ENCODE measurements at regions not wholly inside any gene's neighbourhood (a gene's known extent, or its start where the extent isn't known, plus 50 kb on each side); places are given as distances from the start of the nearest gene placed in this dataset.
"Not testable (repeated sequence)": the region's sequence is repeated elsewhere in the genome, so short reads cannot be mapped to it uniquely, and the experiment has no call there.

DNA sequence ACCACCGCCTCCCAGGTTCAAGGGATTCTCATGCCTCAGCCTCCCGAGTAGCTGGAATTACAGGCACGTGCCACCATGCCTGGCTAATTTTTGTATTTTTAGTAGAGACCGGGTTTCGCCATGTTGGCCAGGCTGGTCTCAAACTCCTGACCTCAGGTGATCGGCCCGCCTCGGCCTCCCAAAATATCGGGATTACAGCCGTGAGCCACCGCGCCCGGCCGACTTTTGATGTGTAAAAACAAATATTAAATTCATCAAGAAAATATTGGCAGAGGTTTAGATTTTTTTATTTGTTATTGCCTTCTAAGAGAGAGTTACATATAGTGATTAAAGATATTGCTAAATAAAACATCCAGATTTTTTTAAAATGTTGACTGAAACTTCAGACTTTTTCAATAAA is 390.8 kb upstream of the SLC10A2 start:
- H3K4me1 Mint-ChIP-seq; POLR2A ChIA-PET; H3K36me3 Mint-ChIP-seq (ENCODE audit: low read depth); H3K27me3 Mint-ChIP-seq; CTCF ChIA-PET; DNase-seq; H3K9me3 Mint-ChIP-seq; H3K27ac Mint-ChIP-seq; H3K4me3 Mint-ChIP-seq: not testable (repeated sequence)

DNA sequence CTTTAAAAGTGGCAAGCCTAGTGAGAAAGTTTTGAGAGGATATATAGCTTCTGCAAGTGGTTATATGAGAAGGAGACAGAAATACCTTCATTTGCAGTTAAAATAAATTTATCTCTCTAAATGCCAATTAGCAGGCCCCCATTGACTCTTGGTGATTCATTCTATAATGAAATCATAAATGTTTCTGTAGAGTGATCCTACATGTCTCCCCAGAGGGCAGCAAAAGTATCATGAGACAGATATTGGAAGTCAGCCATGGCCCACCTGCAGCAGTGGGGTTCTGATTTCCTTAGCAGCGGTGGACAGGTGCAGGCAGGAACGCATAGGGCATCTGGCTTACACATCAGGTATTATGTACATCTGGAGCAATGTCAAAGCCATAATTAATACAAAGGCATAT is 385.4 kb upstream of the SLC10A2 start:
- Mint-ChIP-seq H3K27me3 (no peaks in the 10 kb centered on the region), H3K27ac (no peak overlapping the region), H3K9me3 (peaks cover 3% of the 10 kb centered on the region)

GRCh38 chr13:103443604-103444003 is 377.4 kb upstream of the SLC10A2 start:
- CTCF ChIA-PET, result no interaction called here
- POLR2A ChIA-PET, result no interaction called here
- DNase-seq, result no peak

More for the DNA sequence above, 385.4 kb upstream of the SLC10A2 start:
- ChIA-PET POLR2A (no interaction called here), CTCF (no interaction called here)
- DNase-seq, result no peak
- Mint-ChIP-seq H3K4me1 (no peaks in the 10 kb centered on the region), H3K4me3 (no peak overlapping the region), H3K36me3 (ENCODE audit: low read depth) (no peaks in the 10 kb centered on the region)

GRCh38 chr13:103437651-103438050 is 371.4 kb upstream of the SLC10A2 start:
- Mint-ChIP-seq H3K9me3 (peaks cover 3% of the 10 kb centered on the region), H3K27me3 (no peaks in the 10 kb centered on the region), H3K4me3 (no peak overlapping the region), H3K27ac (no peak overlapping the region), H3K36me3 (ENCODE audit: low read depth) (no peaks in the 10 kb centered on the region), H3K4me1 (no peaks in the 10 kb centered on the region)
- no peak for DNase-seq
- CTCF ChIA-PET, result no interaction called here
- POLR2A ChIA-PET, result no interaction called here

More at GRCh38 chr13:103443604-103444003, 377.4 kb upstream of the SLC10A2 start:
- no peak overlapping the region for H3K4me3 Mint-ChIP-seq
- H3K27ac Mint-ChIP-seq, result no peak overlapping the region
- H3K9me3 Mint-ChIP-seq, result peaks cover 13% of the 10 kb centered on the region
- no peaks in the 10 kb centered on the region for H3K36me3 Mint-ChIP-seq (ENCODE audit: low read depth)
- H3K27me3 Mint-ChIP-seq, result no peaks in the 10 kb centered on the region
- H3K4me1 Mint-ChIP-seq, result no peaks in the 10 kb centered on the region

DNA sequence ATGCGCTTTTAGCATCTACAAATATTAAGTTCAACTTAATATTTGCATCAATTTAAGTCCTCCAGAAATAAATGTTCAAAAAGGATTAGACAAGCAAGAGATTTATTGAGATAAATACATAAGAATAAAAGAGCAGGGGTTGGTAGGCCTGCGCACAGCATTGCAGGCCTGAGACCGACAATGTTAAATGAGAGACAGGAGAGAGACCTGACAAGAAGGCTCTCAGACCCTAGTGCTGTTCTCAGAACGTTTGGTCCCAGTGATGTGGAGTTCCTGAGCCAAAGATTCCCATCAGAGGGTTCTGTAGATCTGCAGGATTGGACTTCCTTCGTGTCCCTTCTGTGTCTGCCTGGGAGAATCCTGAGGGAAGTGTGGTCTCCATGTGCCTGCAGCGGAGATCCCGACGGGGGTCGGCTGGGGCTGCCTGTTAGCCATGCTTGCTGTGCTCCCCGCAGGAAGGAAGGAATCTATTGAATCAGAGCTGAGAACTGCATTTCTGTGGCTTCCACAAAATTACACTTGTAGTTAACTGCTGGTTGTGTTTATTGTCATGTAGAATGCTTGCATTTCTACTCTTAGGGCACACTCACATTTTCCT is 369.9 kb upstream of the SLC10A2 start:
- H3K4me3 Mint-ChIP-seq, result no peak overlapping the region
- H3K27ac Mint-ChIP-seq, result no peak overlapping the region
- no peaks in the 10 kb centered on the region for H3K4me1 Mint-ChIP-seq
- ChIA-PET POLR2A (no interaction called here), CTCF (no interaction called here)
- no peaks in the 10 kb centered on the region for H3K36me3 Mint-ChIP-seq (ENCODE audit: low read depth)
- peaks cover 3% of the 10 kb centered on the region for H3K9me3 Mint-ChIP-seq
- no peaks in the 10 kb centered on the region for H3K27me3 Mint-ChIP-seq
- DNase-seq, result no peak

DNA sequence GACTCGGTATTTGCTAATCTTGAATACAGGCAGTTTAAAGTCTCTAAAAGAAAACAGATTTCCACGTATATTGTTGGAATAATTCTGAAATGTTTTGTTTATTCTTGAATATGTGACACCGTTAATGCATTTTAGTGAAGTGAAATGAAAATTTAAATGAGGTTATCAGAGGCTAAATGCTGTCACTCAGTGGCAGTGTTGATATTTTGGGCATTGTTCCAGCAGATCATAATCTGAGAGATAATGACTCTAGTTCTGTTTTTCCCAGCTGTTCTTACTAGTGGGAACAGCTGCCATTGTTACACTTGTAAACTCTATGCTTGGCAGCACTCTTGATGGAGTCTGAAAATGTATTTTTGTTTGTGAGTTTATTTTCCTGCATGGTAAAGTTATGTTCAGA is 365.6 kb upstream of the SLC10A2 start:
- no peaks in the 10 kb centered on the region for H3K36me3 Mint-ChIP-seq (ENCODE audit: low read depth)
- ChIA-PET POLR2A (no interaction called here), CTCF (no interaction called here)
- no peak overlapping the region for H3K4me3 Mint-ChIP-seq
- H3K27ac Mint-ChIP-seq, result no peak overlapping the region
- DNase-seq, result no peak
- no peaks in the 10 kb centered on the region for H3K9me3 Mint-ChIP-seq
- no peaks in the 10 kb centered on the region for H3K27me3 Mint-ChIP-seq
- no peaks in the 10 kb centered on the region for H3K4me1 Mint-ChIP-seq

- Mint-ChIP-seq H3K36me3 (ENCODE audit: low read depth) (no peaks in the 10 kb centered on the region), H3K4me1 (no peaks in the 10 kb centered on the region), H3K27ac (no peak overlapping the region), H3K9me3 (no peaks in the 10 kb centered on the region), H3K4me3 (no peak overlapping the region), H3K27me3 (no peaks in the 10 kb centered on the region)
- POLR2A ChIA-PET, result no interaction called here
- CTCF ChIA-PET, result no interaction called here
- no peak for DNase-seq
Measured at GRCh38 chr13:103430368-103430767, 364.2 kb upstream of the SLC10A2 start.

GRCh38 chr13:103410002-103410401 is 343.8 kb upstream of the SLC10A2 start:
- Mint-ChIP-seq H3K27me3 (no peaks in the 10 kb centered on the region), H3K27ac (no peak overlapping the region), H3K4me3 (no peak overlapping the region), H3K9me3 (no peaks in the 10 kb centered on the region), H3K4me1 (no peaks in the 10 kb centered on the region), H3K36me3 (ENCODE audit: low read depth) (no peaks in the 10 kb centered on the region)
- DNase-seq, result no peak
- CTCF ChIA-PET, result no interaction called here
- POLR2A ChIA-PET, result no interaction called here

DNA sequence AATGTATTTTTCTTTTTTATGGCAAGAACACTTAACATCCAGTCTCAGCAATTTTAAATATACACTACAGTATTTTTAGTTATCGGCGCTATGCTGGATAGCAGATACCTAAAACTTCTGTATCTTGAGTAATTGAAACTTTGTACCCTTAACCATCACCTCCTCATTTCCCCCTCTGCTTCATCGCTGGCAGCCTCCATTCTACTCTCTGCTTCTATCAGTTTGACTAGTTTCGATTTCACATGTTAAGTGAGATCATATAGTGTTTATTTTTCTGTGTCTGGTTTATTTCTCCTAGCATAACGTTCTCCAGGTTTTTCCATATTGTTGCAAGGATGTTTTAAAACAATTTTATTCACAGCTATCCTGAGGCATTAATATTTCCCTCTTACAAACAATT is 340.8 kb upstream of the SLC10A2 start:
- Mint-ChIP-seq H3K9me3 (peaks cover 2% of the 10 kb centered on the region), H3K27me3 (no peaks in the 10 kb centered on the region), H3K36me3 (ENCODE audit: low read depth) (no peaks in the 10 kb centered on the region), H3K4me3 (no peak overlapping the region), H3K4me1 (no peaks in the 10 kb centered on the region), H3K27ac (no peak overlapping the region)
- POLR2A ChIA-PET, result no interaction called here
- DNase-seq, result no peak
- CTCF ChIA-PET, result no interaction called here

DNA sequence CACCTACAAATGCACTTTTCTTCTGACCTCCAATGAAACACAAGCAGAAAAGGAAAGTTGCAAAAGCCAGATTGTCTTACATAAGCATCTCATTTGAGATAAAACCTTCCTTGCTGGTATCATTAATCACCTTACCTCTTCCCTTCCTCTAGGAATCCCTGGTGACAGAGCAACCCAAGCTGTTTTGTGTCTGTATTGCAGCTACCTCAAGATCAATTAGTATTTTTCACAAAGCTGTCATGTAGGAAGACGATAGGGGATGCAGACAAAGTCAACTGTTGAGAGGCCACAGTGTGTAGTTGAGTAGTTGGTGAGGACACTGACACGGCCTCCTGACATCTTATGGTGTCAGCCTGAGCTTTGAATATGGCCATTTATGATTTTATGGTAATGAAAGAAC is 339.1 kb upstream of the SLC10A2 start:
- H3K36me3 Mint-ChIP-seq (ENCODE audit: low read depth), result no peaks in the 10 kb centered on the region
- no peaks in the 10 kb centered on the region for H3K27me3 Mint-ChIP-seq
- H3K27ac Mint-ChIP-seq, result no peak overlapping the region
- POLR2A ChIA-PET, result no interaction called here
- DNase-seq, result no peak
- CTCF ChIA-PET, result no interaction called here
- peaks cover 2% of the 10 kb centered on the region for H3K9me3 Mint-ChIP-seq
- no peak overlapping the region for H3K4me3 Mint-ChIP-seq
- no peaks in the 10 kb centered on the region for H3K4me1 Mint-ChIP-seq

DNA sequence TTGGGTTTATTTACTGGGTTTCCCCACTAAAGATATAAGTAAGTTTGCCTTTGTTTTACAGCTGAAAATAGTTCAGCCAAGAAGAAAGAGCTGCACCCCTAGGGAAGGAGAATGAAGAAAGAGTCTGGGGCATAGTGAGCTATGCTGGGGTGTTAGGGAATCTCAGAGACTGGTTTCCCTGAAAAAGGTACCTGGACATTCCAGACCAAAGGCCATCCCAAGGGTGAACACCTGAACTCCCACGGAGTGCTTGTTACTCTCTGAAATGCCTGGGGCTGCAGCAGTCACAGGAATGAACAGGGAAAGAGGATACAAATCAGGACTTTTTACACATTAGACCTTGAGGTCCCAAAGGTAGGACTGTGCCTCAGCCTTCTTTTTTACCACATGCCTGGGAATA is 337.6 kb upstream of the SLC10A2 start:
- no peaks in the 10 kb centered on the region for H3K27me3 Mint-ChIP-seq
- peaks cover 4% of the 10 kb centered on the region for H3K9me3 Mint-ChIP-seq
- DNase-seq, result no peak
- no peaks in the 10 kb centered on the region for H3K4me1 Mint-ChIP-seq
- ChIA-PET CTCF (no interaction called here), POLR2A (no interaction called here)
- H3K27ac Mint-ChIP-seq, result no peak overlapping the region
- H3K36me3 Mint-ChIP-seq (ENCODE audit: low read depth), result no peaks in the 10 kb centered on the region
- no peak overlapping the region for H3K4me3 Mint-ChIP-seq

GRCh38 chr13:103403148-103403740 is 337.0 kb upstream of the SLC10A2 start:
- H3K36me3 Mint-ChIP-seq (ENCODE audit: low read depth), result no peaks in the 10 kb centered on the region

GRCh38 chr13:103395139-103395538 is 328.9 kb upstream of the SLC10A2 start:
- Mint-ChIP-seq H3K9me3 (peaks cover 5% of the 10 kb centered on the region), H3K27ac (no peak overlapping the region), H3K4me3 (no peak overlapping the region), H3K4me1 (no peaks in the 10 kb centered on the region), H3K36me3 (ENCODE audit: low read depth) (no peaks in the 10 kb centered on the region), H3K27me3 (no peaks in the 10 kb centered on the region)
- ChIA-PET POLR2A (no interaction called here), CTCF (no interaction called here)
- no peak for DNase-seq

More at GRCh38 chr13:103403148-103403740, 337.0 kb upstream of the SLC10A2 start:
- Mint-ChIP-seq H3K9me3 (peaks cover 4% of the 10 kb centered on the region), H3K4me3 (no peak overlapping the region), H3K27me3 (no peaks in the 10 kb centered on the region), H3K27ac (no peak overlapping the region), H3K4me1 (no peaks in the 10 kb centered on the region)
- DNase-seq, result no peak
- CTCF ChIA-PET, result no interaction called here
- POLR2A ChIA-PET, result no interaction called here

GRCh38 chr13:103394618-103395017 is 328.4 kb upstream of the SLC10A2 start:
- Mint-ChIP-seq H3K27me3 (no peaks in the 10 kb centered on the region), H3K9me3 (peaks cover 4% of the 10 kb centered on the region), H3K36me3 (ENCODE audit: low read depth) (no peaks in the 10 kb centered on the region), H3K4me1 (no peaks in the 10 kb centered on the region), H3K27ac (no peak overlapping the region), H3K4me3 (no peak overlapping the region)
- POLR2A ChIA-PET, result no interaction called here
- CTCF ChIA-PET, result no interaction called here
- no peak for DNase-seq
